ENCODE measurements at regions not wholly inside any gene's neighbourhood (a gene's known extent, or its start where the extent isn't known, plus 50 kb on each side); places are given as distances from the start of the nearest gene placed in this dataset.

DNA sequence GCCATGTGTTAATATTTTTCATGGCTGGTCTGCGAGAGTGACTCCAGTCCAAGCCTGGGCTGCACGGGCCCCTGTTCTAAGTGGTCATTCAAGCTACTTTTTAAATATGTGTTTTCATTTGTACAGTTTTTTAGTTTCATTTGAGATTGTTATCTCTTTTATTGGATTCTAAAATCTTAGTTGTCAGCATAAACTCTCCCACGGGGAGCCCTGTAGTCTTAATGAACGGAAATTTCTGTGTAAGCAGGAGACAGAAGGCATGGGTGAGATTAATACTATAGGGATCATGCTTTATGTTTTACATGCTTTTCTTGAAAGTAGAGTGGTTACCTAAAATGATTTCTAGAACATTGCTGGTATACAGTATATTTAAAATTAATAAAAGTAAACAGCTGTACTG lies 373.1 kb upstream of the SLCO3A1 start:
- no peak overlapping the region for H3K27ac Mint-ChIP-seq (ENCODE audit: unreplicated experiment)
- no TSS peak for BruUV-seq (replicated peaks)
- no peaks in the 10 kb centered on the region for H3K9me3 Mint-ChIP-seq (ENCODE audit: unreplicated experiment)
- H3K4me3 ChIP-seq (ENCODE audit: low read depth, low read length): no peak overlapping the region
- H3K9me3 ChIP-seq: no peaks in the 10 kb centered on the region
- H3K4me1 ChIP-seq: no peaks in the 10 kb centered on the region
- H3K27me3 ChIP-seq (replicated peaks; ENCODE audit: control insufficient read depth, insufficient read depth, low read length): no peaks in the 10 kb centered on the region
- no peak for DNase-seq
- no peaks in the 10 kb centered on the region for H3K4me1 Mint-ChIP-seq (ENCODE audit: low read depth, unreplicated experiment)
- intact Hi-C loops (cut with micrococcal nuclease; ENCODE audit: unreplicated experiment): no loop called here
- ChIA-PET CTCF (no interaction called here), POLR2A (no interaction called here)
- no peaks in the 10 kb centered on the region for H3K36me3 Mint-ChIP-seq (ENCODE audit: insufficient read depth, unreplicated experiment)
- peaks cover 12% of the 10 kb centered on the region for H3K27me3 Mint-ChIP-seq (ENCODE audit: insufficient read depth, unreplicated experiment)
- TF ChIP-seq, protein P1, sequence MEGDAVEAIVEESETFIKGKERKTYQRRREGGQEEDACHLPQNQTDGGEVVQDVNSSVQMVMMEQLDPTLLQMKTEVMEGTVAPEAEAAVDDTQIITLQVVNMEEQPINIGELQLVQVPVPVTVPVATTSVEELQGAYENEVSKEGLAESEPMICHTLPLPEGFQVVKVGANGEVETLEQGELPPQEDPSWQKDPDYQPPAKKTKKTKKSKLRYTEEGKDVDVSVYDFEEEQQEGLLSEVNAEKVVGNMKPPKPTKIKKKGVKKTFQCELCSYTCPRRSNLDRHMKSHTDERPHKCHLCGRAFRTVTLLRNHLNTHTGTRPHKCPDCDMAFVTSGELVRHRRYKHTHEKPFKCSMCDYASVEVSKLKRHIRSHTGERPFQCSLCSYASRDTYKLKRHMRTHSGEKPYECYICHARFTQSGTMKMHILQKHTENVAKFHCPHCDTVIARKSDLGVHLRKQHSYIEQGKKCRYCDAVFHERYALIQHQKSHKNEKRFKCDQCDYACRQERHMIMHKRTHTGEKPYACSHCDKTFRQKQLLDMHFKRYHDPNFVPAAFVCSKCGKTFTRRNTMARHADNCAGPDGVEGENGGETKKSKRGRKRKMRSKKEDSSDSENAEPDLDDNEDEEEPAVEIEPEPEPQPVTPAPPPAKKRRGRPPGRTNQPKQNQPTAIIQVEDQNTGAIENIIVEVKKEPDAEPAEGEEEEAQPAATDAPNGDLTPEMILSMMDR (IDR thresholded peaks at IDR 0.05; ENCODE audit: insufficient read depth in 1 of 2, low read depth in 1 of 2, low read length in 1 of 2, severe bottlenecking in 1 of 2, unreplicated experiment in 1 of 2): no peak
- H3K4me3 Mint-ChIP-seq (ENCODE audit: unreplicated experiment): no peak overlapping the region
- H3K36me3 ChIP-seq (ENCODE audit: control insufficient read depth, insufficient read depth, low read length): no peaks in the 10 kb centered on the region

DNA sequence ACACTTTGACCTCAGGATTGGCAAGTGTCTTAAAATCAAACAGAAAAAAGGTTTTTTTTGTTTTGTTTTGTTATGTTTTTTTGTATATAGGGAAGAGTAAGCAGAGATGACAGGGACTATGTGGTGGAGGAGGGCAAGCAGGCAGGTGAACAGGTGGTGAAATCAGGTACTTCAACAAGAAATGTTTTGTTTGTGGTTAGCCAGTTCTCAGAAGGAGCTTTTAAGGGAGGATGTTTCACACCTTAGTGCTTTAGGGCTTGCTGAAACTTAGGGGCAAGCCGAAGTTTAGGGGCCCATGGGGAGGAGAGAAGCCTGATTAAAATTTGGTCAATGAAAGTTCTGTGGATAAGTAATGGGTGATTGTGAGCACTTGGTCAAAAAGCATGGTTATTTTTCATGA lies 370.7 kb upstream of the SLCO3A1 start:
- Mint-ChIP-seq H3K9me3 (ENCODE audit: unreplicated experiment) (no peaks in the 10 kb centered on the region), H3K27me3 (ENCODE audit: insufficient read depth, unreplicated experiment) (peaks cover 14% of the 10 kb centered on the region), H3K4me3 (ENCODE audit: unreplicated experiment) (no peak overlapping the region), H3K36me3 (ENCODE audit: insufficient read depth, unreplicated experiment) (no peaks in the 10 kb centered on the region), H3K4me1 (ENCODE audit: low read depth, unreplicated experiment) (no peaks in the 10 kb centered on the region), H3K27ac (ENCODE audit: unreplicated experiment) (no peak overlapping the region)
- intact Hi-C loops (cut with micrococcal nuclease; ENCODE audit: unreplicated experiment): no loop called here
- POLR2A ChIA-PET: no interaction called here
- no peak overlapping the region for H3K4me3 ChIP-seq (ENCODE audit: low read depth, low read length)
- no peaks in the 10 kb centered on the region for H3K27me3 ChIP-seq (replicated peaks; ENCODE audit: control insufficient read depth, insufficient read depth, low read length)
- TF ChIP-seq, protein P1 (IDR thresholded peaks at IDR 0.05; ENCODE audit: insufficient read depth in 1 of 2, low read depth in 1 of 2, low read length in 1 of 2, severe bottlenecking in 1 of 2, unreplicated experiment in 1 of 2): no peak
- no peaks in the 10 kb centered on the region for H3K4me1 ChIP-seq
- BruUV-seq (replicated peaks): no TSS peak
- DNase-seq: no peak
- CTCF ChIA-PET: no interaction called here
- H3K9me3 ChIP-seq: no peaks in the 10 kb centered on the region
- no peaks in the 10 kb centered on the region for H3K36me3 ChIP-seq (ENCODE audit: control insufficient read depth, insufficient read depth, low read length)

DNA sequence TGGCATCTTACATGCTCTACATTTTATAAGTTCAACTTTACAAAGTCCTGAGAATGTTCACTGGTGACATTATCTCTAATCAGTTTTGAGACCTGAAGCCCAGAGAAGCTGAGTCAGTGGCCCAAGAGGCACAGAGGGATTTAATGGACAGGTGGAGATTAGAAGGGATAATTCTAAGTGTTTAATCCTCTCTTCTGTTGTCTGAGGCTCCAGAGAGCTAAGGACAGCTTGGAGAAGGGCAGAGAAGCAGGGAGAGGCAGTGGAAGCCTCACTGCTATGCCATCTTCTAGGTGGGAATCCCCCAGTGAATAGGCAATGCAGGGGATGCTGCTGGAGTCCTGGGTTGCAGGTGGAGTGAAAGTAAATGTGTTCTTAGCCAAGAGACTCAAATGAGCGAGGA lies 369.4 kb upstream of the SLCO3A1 start:
- Histone ChIP-seq H3K4me1 (no peaks in the 10 kb centered on the region), H3K4me3 (ENCODE audit: low read depth, low read length) (no peak overlapping the region), H3K9me3 (no peaks in the 10 kb centered on the region), H3K36me3 (ENCODE audit: control insufficient read depth, insufficient read depth, low read length) (no peaks in the 10 kb centered on the region), H3K27me3 (replicated peaks; ENCODE audit: control insufficient read depth, insufficient read depth, low read length) (no peaks in the 10 kb centered on the region)
- ChIA-PET CTCF (no interaction called here), POLR2A (no interaction called here)
- no TSS peak for BruUV-seq (replicated peaks)
- TF ChIP-seq, protein P1 (IDR thresholded peaks at IDR 0.05; ENCODE audit: insufficient read depth in 1 of 2, low read depth in 1 of 2, low read length in 1 of 2, severe bottlenecking in 1 of 2, unreplicated experiment in 1 of 2): no peak
- Mint-ChIP-seq H3K4me1 (ENCODE audit: low read depth, unreplicated experiment) (no peaks in the 10 kb centered on the region), H3K4me3 (ENCODE audit: unreplicated experiment) (no peak overlapping the region), H3K27me3 (ENCODE audit: insufficient read depth, unreplicated experiment) (peaks cover 14% of the 10 kb centered on the region), H3K27ac (ENCODE audit: unreplicated experiment) (no peak overlapping the region), H3K9me3 (ENCODE audit: unreplicated experiment) (no peaks in the 10 kb centered on the region), H3K36me3 (ENCODE audit: insufficient read depth, unreplicated experiment) (no peaks in the 10 kb centered on the region)
- intact Hi-C loops (cut with micrococcal nuclease; ENCODE audit: unreplicated experiment): no loop called here
- DNase-seq: no peak
